Uterus (tissue), 2 donors: ENCODE measurements at regions not wholly inside any gene's neighbourhood (a gene's known extent, or its start where the extent isn't known, plus 50 kb on each side); places are given as distances from the start of the nearest gene placed in this dataset.

Experiments used
- POLR2A ChIP-seq, 2 donors: fragments of 450-650 bp; IDR thresholded peaks; one replicate each; pipeline ENCODE4 v1.6.1; 2016; ENCODE audit warnings: antibody characterized with exemption in 2 of 2, mild to moderate bottlenecking in 1 of 2, moderate library complexity in 1 of 2
- TF ChIP-seq, protein P1 (sequence below), 4 experiments: fragments of 200-600 bp in 2 of 4; fragments of 450-650 bp in 2 of 4; sonication (generic) in 2 of 4; IDR thresholded peaks; one replicate each; pipeline ENCODE4 v1.5.1; 2016 to 2019; ENCODE audit warnings: antibody characterized with exemption in 4 of 4, mild to moderate bottlenecking in 2 of 4, moderate library complexity in 1 of 4

DNA sequence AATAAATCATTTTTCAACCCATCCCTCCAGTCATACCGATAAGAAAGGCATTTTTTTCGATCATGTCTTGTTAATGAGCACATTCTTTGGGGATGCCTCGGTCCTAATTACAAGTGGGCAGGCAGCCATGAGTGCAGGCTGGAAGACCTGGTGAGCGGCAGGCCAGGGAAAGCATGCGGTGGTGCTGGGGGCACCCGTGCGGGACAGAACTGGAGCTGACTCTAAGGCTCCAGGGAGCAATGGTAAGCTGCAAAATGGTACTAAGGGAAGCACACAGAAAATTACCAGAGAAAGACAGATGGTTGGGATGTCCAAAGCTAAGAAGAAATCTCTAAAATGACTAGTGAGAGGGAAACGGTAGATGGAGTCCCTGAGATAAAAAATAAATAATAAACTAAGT, 411.0 kb upstream of the AGA start:
- TF ChIP-seq, protein P1, sequence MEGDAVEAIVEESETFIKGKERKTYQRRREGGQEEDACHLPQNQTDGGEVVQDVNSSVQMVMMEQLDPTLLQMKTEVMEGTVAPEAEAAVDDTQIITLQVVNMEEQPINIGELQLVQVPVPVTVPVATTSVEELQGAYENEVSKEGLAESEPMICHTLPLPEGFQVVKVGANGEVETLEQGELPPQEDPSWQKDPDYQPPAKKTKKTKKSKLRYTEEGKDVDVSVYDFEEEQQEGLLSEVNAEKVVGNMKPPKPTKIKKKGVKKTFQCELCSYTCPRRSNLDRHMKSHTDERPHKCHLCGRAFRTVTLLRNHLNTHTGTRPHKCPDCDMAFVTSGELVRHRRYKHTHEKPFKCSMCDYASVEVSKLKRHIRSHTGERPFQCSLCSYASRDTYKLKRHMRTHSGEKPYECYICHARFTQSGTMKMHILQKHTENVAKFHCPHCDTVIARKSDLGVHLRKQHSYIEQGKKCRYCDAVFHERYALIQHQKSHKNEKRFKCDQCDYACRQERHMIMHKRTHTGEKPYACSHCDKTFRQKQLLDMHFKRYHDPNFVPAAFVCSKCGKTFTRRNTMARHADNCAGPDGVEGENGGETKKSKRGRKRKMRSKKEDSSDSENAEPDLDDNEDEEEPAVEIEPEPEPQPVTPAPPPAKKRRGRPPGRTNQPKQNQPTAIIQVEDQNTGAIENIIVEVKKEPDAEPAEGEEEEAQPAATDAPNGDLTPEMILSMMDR (IDR thresholded peaks at IDR 0.05), result no peak
- no peak for TF ChIP-seq POLR2A (IDR thresholded peaks at IDR 0.05)
